Epithelial cell of esophagus (primary cell): ENCODE measurements at regions not wholly inside any gene's neighbourhood (a gene's known extent, or its start where the extent isn't known, plus 50 kb on each side); places are given as distances from the start of the nearest gene placed in this dataset.
"Not testable (repeated sequence)": the region's sequence is repeated elsewhere in the genome, so short reads cannot be mapped to it uniquely, and the experiment has no call there.

Experiments used
- DNase-seq: peaks from one replicate; pipeline ENCODE4 v3.0.0; 2010; ENCODE audit warnings: low read depth
- H3K4me3 ChIP-seq: 2 replicates; pipeline ENCODE4 v1.5.1; 2011; ENCODE audit warnings: mild to moderate bottlenecking, low read length, control low read depth
- CTCF ChIP-seq: IDR thresholded peaks from 2 replicates; pipeline ENCODE4 v1.5.1; 2011; ENCODE audit warnings: low read depth, mild to moderate bottlenecking, low read length, control low read depth, inconsistent platforms; ENCODE audit not compliant: insufficient read depth; ENCODE audit errors: missing control alignments

GRCh38 chr2:209298601-209299000, 125.2 kb upstream of the MAP2 start:
- no peak for DNase-seq
- H3K4me3 ChIP-seq, result no peak overlapping the region
- TF ChIP-seq CTCF, result no peak

GRCh38 chr2:209299478-209299877, 124.4 kb upstream of the MAP2 start:
- not testable (repeated sequence) for H3K4me3 ChIP-seq, DNase-seq

GRCh38 chr2:209300766-209301165, 123.1 kb upstream of the MAP2 start:
- not testable (repeated sequence) for DNase-seq, H3K4me3 ChIP-seq

GRCh38 chr2:209305026-209305425, 118.8 kb upstream of the MAP2 start:
- no peak for DNase-seq
- TF ChIP-seq CTCF, result no peak
- no peak overlapping the region for H3K4me3 ChIP-seq

DNA sequence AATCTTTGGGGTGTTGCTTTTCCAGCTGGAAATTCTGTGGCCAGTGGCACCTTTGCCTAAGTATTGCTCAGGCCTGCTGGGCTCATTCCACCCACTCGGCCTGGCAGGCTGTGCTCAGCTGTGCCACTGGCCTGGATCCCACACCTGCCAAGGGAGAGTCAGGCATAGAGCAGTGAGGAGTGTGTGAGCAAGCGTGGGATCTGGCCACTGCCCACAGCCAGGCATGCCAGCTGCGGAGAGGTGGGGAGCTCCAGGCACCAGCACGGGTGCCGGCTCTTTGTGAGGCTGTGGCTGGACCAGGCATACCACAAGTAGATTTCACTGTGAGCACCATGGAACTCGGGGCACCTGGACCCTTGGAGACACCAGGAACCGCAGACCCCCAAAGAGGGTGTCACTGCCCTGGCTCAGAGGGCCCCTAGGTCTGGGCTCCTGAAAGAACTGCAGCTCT, 118.1 kb upstream of the MAP2 start:
- H3K4me3 ChIP-seq, result no peak overlapping the region
- no peak for TF ChIP-seq CTCF
- no peak for DNase-seq

- no peak for TF ChIP-seq CTCF
- H3K4me3 ChIP-seq, result no peak overlapping the region
- no peak for DNase-seq
Observed at GRCh38 chr2:209307161-209308001, 116.5 kb upstream of the MAP2 start.

GRCh38 chr2:209308415-209308814, 115.4 kb upstream of the MAP2 start:
- no peak for TF ChIP-seq CTCF

GRCh38 chr2:209311948-209312347, 111.9 kb upstream of the MAP2 start:
- no peak for DNase-seq
- no peak overlapping the region for H3K4me3 ChIP-seq
- no peak for TF ChIP-seq CTCF

More at GRCh38 chr2:209308415-209308814, 115.4 kb upstream of the MAP2 start:
- H3K4me3 ChIP-seq, result no peak overlapping the region
- no peak for DNase-seq

- DNase-seq, H3K4me3 ChIP-seq: not testable (repeated sequence)
Observed at GRCh38 chr2:209312450-209312849, 111.4 kb upstream of the MAP2 start.
